IMR-90 (cell line): ENCODE measurements at regions not wholly inside any gene's neighbourhood (a gene's known extent, or its start where the extent isn't known, plus 50 kb on each side); places are given as distances from the start of the nearest gene placed in this dataset.

Experiments used
- ATAC-seq: fragments of 200-7000 bp; cut with Tn5 transposase; 2 replicates; pipeline ENCODE4 v1.9.1; 2020; ENCODE audit warnings: low read depth, mild to moderate bottlenecking, moderate library complexity
- BruUV-seq: library from RNA; stranded (reverse); fragments of 400-500 nt; replicated peaks from 2 replicates; lab custom pipeline; 2021; lab: Mats Ljungman, UMichigan
- CTCF ChIA-PET: fragments of 300-600 bp; formaldehyde crosslinking; extraction: SDS; loops from one replicate; lab custom pipeline; 2021; ENCODE audit warnings: antibody characterized with exemption; lab: Yijun Ruan, JAX
- POLR2A ChIA-PET: fragments of 300-600 bp; sonication (Branson Sonifier 250); formaldehyde crosslinking; loops from one replicate; lab custom pipeline; 2022; ENCODE audit warnings: antibody characterized with exemption; ENCODE audit not compliant: unreplicated experiment; lab: Charles Lee
- DNase-seq: peaks from one replicate; pipeline ENCODE4 v3.0.0; 2013
- H2AFZ ChIP-seq: replicated peaks from 2 replicates; pipeline ENCODE3; 2013; ENCODE audit warnings: low read length, mild to moderate bottlenecking; ENCODE audit not compliant: poor library complexity
- H2AK5ac ChIP-seq: 2 replicates; pipeline ENCODE4 v1.6.1; 2013; ENCODE audit warnings: low read depth, low read length, inconsistent platforms
- H2AK9ac ChIP-seq: replicated peaks from 2 replicates; pipeline ENCODE3; 2013; ENCODE audit warnings: mild to moderate bottlenecking, low read depth, low read length, moderate library complexity; ENCODE audit not compliant: poor library complexity
- H2BK120ac ChIP-seq: 2 replicates; pipeline ENCODE4 v1.6.1; 2013; ENCODE audit warnings: low read depth, low read length, inconsistent platforms
- H2BK15ac ChIP-seq: 3 replicates; pipeline ENCODE4 v1.6.1; 2013; ENCODE audit warnings: low read depth, low read length, inconsistent platforms
- H2BK20ac ChIP-seq: 2 replicates; pipeline ENCODE4 v1.6.1; 2013; ENCODE audit warnings: low read depth, mild to moderate bottlenecking, inconsistent platforms, low read length, moderate library complexity
- H2BK5ac ChIP-seq: 2 replicates; pipeline ENCODE4 v1.6.1; 2013; ENCODE audit warnings: mild to moderate bottlenecking, low read depth, low read length, inconsistent platforms; ENCODE audit not compliant: poor library complexity, severe bottlenecking
- H3K14ac ChIP-seq: replicated peaks from 2 replicates; pipeline ENCODE4 v1.6.1; 2013; ENCODE audit warnings: low read depth, low read length, inconsistent platforms
- H3K18ac ChIP-seq: 2 replicates; pipeline ENCODE4 v1.6.1; 2013; ENCODE audit warnings: low read depth, low read length, control low read depth
- H3K23ac ChIP-seq: 2 replicates; pipeline ENCODE4 v1.6.1; 2013; ENCODE audit warnings: low read depth, low read length, inconsistent platforms
- H3K27ac ChIP-seq: 2 replicates; pipeline ENCODE4 v1.5.1; 2013; ENCODE audit warnings: mild to moderate bottlenecking, control low read depth, low read length; ENCODE audit not compliant: insufficient read depth
- H3K27me3 ChIP-seq: 2 replicates; pipeline ENCODE4 v1.6.1; 2013; ENCODE audit warnings: low read length; ENCODE audit not compliant: control insufficient read depth, insufficient read depth
- H3K36me3 ChIP-seq: 2 replicates; pipeline ENCODE4 v1.6.1; 2013; ENCODE audit warnings: low read length, mixed read lengths; ENCODE audit not compliant: control insufficient read depth, insufficient read depth
- H3K4ac ChIP-seq: 2 replicates; pipeline ENCODE4 v1.6.1; 2013; ENCODE audit warnings: low read depth, low read length, inconsistent platforms
- H3K4me1 ChIP-seq: 2 replicates; pipeline ENCODE4 v1.6.1; 2013; ENCODE audit warnings: low read length, mixed read lengths; ENCODE audit not compliant: control insufficient read depth, insufficient read depth
- H3K4me2 ChIP-seq: 2 replicates; pipeline ENCODE4 v1.6.1; 2013; ENCODE audit warnings: low read depth, mild to moderate bottlenecking, control low read depth, low read length, moderate library complexity
- H3K4me3 ChIP-seq: 2 replicates; pipeline ENCODE4 v1.5.1; 2013; ENCODE audit warnings: low read depth, mild to moderate bottlenecking, control low read depth, low read length, moderate library complexity; ENCODE audit not compliant: insufficient read depth
- H3K56ac ChIP-seq: 2 replicates; pipeline ENCODE4 v1.6.1; 2013; ENCODE audit warnings: low read length, inconsistent platforms; ENCODE audit not compliant: insufficient read depth; ENCODE audit errors: extremely low read depth
- H3K79me1 ChIP-seq, 2 experiments: 2 replicates each; pipeline ENCODE4 v1.6.1; 2013; ENCODE audit warnings: low read length in 2 of 2, inconsistent platforms in 1 of 2, low read depth in 1 of 2
- H3K9ac ChIP-seq: 2 replicates; pipeline ENCODE4 v1.6.1; 2013; ENCODE audit warnings: low read depth, low read length, control low read depth
- H3K9me1 ChIP-seq: 2 replicates; pipeline ENCODE4 v1.6.1; 2013; ENCODE audit warnings: low read length, inconsistent platforms; ENCODE audit not compliant: insufficient read depth
- H3K9me3 ChIP-seq: 2 replicates; pipeline ENCODE4 v1.6.1; 2013; ENCODE audit warnings: low read length; ENCODE audit not compliant: control insufficient read depth, insufficient read depth
- H4K20me1 ChIP-seq: 2 replicates; pipeline ENCODE4 v1.6.1; 2013; ENCODE audit warnings: low read length, inconsistent platforms; ENCODE audit not compliant: insufficient read depth
- H4K5ac ChIP-seq: 2 replicates; pipeline ENCODE4 v1.6.1; 2013; ENCODE audit warnings: mild to moderate bottlenecking, low read depth, low read length, control low read depth
- H4K8ac ChIP-seq, 2 experiments: 2 replicates each; pipeline ENCODE4 v1.6.1; 2013; ENCODE audit warnings: low read depth in 2 of 2, low read length in 2 of 2, control low read depth in 1 of 2, inconsistent platforms in 1 of 2
- H4K91ac ChIP-seq: 2 replicates; pipeline ENCODE4 v1.6.1; 2013; ENCODE audit warnings: low read depth, low read length, inconsistent platforms; ENCODE audit not compliant: insufficient read depth
- BHLHE40 ChIP-seq: fragments of 150-350 bp; IDR thresholded peaks from 2 replicates; pipeline ENCODE4 v1.6.1; 2016; ENCODE audit warnings: mild to moderate bottlenecking, low read depth, low read length
- CEBPB ChIP-seq: IDR thresholded peaks from 2 replicates; pipeline ENCODE4 v1.6.1; 2012; ENCODE audit warnings: low read depth, low read length, improper control_type of control experiment
- CHD1 ChIP-seq: IDR thresholded peaks from 2 replicates; pipeline ENCODE4 v1.6.1; 2012; ENCODE audit warnings: low read depth, low read length, improper control_type of control experiment
- FOS ChIP-seq: fragments of 150-350 bp; IDR thresholded peaks from 2 replicates; pipeline ENCODE4 v1.6.1; 2016; ENCODE audit warnings: low read depth, low read length
- MAFK ChIP-seq: IDR thresholded peaks from 2 replicates; pipeline ENCODE4 v1.6.1; 2012; ENCODE audit warnings: low read depth, low read length, improper control_type of control experiment
- MAZ ChIP-seq: IDR thresholded peaks from 2 replicates; pipeline ENCODE4 v1.6.1; 2012; ENCODE audit warnings: low read depth, mild to moderate bottlenecking, low read length, improper control_type of control experiment, moderate library complexity, borderline replicate concordance
- MXI1 ChIP-seq: IDR thresholded peaks from 2 replicates; pipeline ENCODE4 v1.6.1; 2012; ENCODE audit warnings: low read depth, mild to moderate bottlenecking, low read length, moderate library complexity, borderline replicate concordance
- NFE2L2 ChIP-seq: fragments of 150-350 bp; IDR thresholded peaks from 2 replicates; pipeline ENCODE4 v1.6.1; 2016; ENCODE audit warnings: low read depth, mild to moderate bottlenecking, low read length
- POLR2A ChIP-seq: IDR thresholded peaks from 2 replicates; pipeline ENCODE4 v1.6.1; 2012; ENCODE audit warnings: mild to moderate bottlenecking, low read depth, low read length
- RAD21 ChIP-seq: IDR thresholded peaks from 2 replicates; pipeline ENCODE4 v1.6.1; 2012; ENCODE audit warnings: low read length, improper control_type of control experiment
- RCOR1 ChIP-seq: IDR thresholded peaks from 2 replicates; pipeline ENCODE4 v1.6.1; 2012; ENCODE audit warnings: mild to moderate bottlenecking, low read length, improper control_type of control experiment; ENCODE audit not compliant: insufficient replicate concordance
- RFX5 ChIP-seq: IDR thresholded peaks from 2 replicates; pipeline ENCODE4 v1.8.0; 2012; ENCODE audit warnings: low read depth, mild to moderate bottlenecking, low read length, moderate library complexity
- SMC3 ChIP-seq: fragments of 150-350 bp; IDR thresholded peaks from 2 replicates; pipeline ENCODE4 v1.6.1; 2016; ENCODE audit warnings: low read depth, mild to moderate bottlenecking, antibody characterized with exemption, low read length, moderate library complexity
- WGBS, 2 experiments: methylation state at CpG; one replicate each; pipeline versions ENCODE4 v1.1.5 to v1.1.7; 2013; ENCODE audit warnings: missing lambda C conversion rate in 2 of 2; ENCODE audit not compliant: insufficient read length in 1 of 2; ENCODE audit errors: extremely low coverage in 2 of 2; 5-methylcytosine and 5-hydroxymethylcytosine counted together
- dilution Hi-C: fragments of 300-500 bp; cut with HindIII; formaldehyde crosslinking; loops from one replicate; pipeline ENCODE4 v1.14.3; 2018; ENCODE audit warnings: low sequenced_read_pairs; ENCODE audit not compliant: unreplicated experiment
- in situ Hi-C: fragments of 300-500 bp; cut with MboI; formaldehyde crosslinking; loops from 3 replicates; pipeline ENCODE4 v1.14.3; 2019; ENCODE audit warnings: low sequenced_read_pairs, inconsistent platforms, mixed read lengths
- intact Hi-C: fragments of 100-400 bp; cut with micrococcal nuclease; formaldehyde crosslinking; loops from 2 replicates; pipeline ENCODE4 v1.10.0; 2022
- TF ChIP-seq, protein P1 (sequence below): conservative IDR thresholded peaks from 2 replicates; pipeline ENCODE4 v1.5.1; 2012; ENCODE audit warnings: mild to moderate bottlenecking, low read depth, low read length, improper control_type of control experiment

- BruUV-seq: no TSS peak
- H3K9me3 ChIP-seq: no peaks in the 10 kb centered on the region
- H2BK5ac ChIP-seq: peak overlapping the region; percentile 86
- H3K79me1 ChIP-seq: peaks cover 0 to 36% of the 10 kb centered on the region in 2 experiments; a peak in 3 of 4 replicates
- dilution Hi-C loops (no loop called here), intact Hi-C loops (no loop called here), in situ Hi-C loops (no loop called here)
- peak overlapping the region; percentile 75 for H2AFZ ChIP-seq
- no peak overlapping the region for H3K4me3 ChIP-seq
- peaks cover 15% of the 10 kb centered on the region for H3K4me1 ChIP-seq
- ChIA-PET CTCF (interaction anchor here (1.1 kb wide), 1 partner anchor 13 kb away, joined by 3 read pairs; no protein-coding TSS in a partner anchor), POLR2A (interaction anchor here (0.9 kb wide), 1 partner anchor 44 kb away, joined by 3 read pairs; no protein-coding TSS in a partner anchor)
- H2AK5ac ChIP-seq: peak overlapping the region; percentile 83; the same call in 1 of the 2 replicates
- H3K4me2 ChIP-seq: no peak overlapping the region
- no peaks in the 10 kb centered on the region for H4K20me1 ChIP-seq
- H2AK9ac ChIP-seq: no peak overlapping the region
- H3K14ac ChIP-seq: peak overlapping the region; percentile 82; the same call in 1 of the 2 replicates
- H2BK20ac ChIP-seq: peak overlapping the region; percentile 80
- H3K18ac ChIP-seq: peak overlapping the region; percentile 71
- peak overlapping the region; percentile 86 for H4K91ac ChIP-seq
- no peak for TF ChIP-seq SMC3
- TF ChIP-seq BHLHE40: no peak
- TF ChIP-seq RAD21: no peak
- no peak for TF ChIP-seq NFE2L2
- TF ChIP-seq MAFK: no peak
- TF ChIP-seq CHD1: no peak
- no peak for TF ChIP-seq POLR2A
- TF ChIP-seq MAZ: no peak
- no peak for TF ChIP-seq FOS
- TF ChIP-seq CEBPB: no peak
- no peak for TF ChIP-seq RFX5
- TF ChIP-seq, protein P1, sequence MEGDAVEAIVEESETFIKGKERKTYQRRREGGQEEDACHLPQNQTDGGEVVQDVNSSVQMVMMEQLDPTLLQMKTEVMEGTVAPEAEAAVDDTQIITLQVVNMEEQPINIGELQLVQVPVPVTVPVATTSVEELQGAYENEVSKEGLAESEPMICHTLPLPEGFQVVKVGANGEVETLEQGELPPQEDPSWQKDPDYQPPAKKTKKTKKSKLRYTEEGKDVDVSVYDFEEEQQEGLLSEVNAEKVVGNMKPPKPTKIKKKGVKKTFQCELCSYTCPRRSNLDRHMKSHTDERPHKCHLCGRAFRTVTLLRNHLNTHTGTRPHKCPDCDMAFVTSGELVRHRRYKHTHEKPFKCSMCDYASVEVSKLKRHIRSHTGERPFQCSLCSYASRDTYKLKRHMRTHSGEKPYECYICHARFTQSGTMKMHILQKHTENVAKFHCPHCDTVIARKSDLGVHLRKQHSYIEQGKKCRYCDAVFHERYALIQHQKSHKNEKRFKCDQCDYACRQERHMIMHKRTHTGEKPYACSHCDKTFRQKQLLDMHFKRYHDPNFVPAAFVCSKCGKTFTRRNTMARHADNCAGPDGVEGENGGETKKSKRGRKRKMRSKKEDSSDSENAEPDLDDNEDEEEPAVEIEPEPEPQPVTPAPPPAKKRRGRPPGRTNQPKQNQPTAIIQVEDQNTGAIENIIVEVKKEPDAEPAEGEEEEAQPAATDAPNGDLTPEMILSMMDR: no peak
- no peak for TF ChIP-seq RCOR1
- no peak for TF ChIP-seq MXI1
- DNase-seq: peak; percentile 20
- peak overlapping the region; percentile 79 for H2BK15ac ChIP-seq
- H4K5ac ChIP-seq: peak overlapping the region; percentile 33
- H3K27ac ChIP-seq: peak overlapping the region; percentile 55
- H3K56ac ChIP-seq: peak overlapping the region; percentile 78; the same call in 1 of the 2 replicates
- WGBS, 2 experiments: no CpG with 5 or more reads among the region's 2 CpGs
- no peaks in the 10 kb centered on the region for H3K36me3 ChIP-seq
- ATAC-seq: no peak
- H4K8ac ChIP-seq: peak overlapping the region; percentile 92 to 95
- peak overlapping the region; percentile 87; the same call in 1 of the 2 replicates for H3K23ac ChIP-seq
- H3K27me3 ChIP-seq: no peaks in the 10 kb centered on the region
- H3K9me1 ChIP-seq: peaks cover 22% of the 10 kb centered on the region
- H3K9ac ChIP-seq: peak overlapping the region; percentile 53; the same call in 1 of the 2 replicates
- peak overlapping the region; percentile 95 for H2BK120ac ChIP-seq
- peak overlapping the region; percentile 92 for H3K4ac ChIP-seq
These were observed 61.7 kb upstream of the SMURF2 start for GRCh38 chr17:64723781-64724180.
